Neural crest cell (in vitro differentiated cells): ENCODE measurements at regions not wholly inside any gene's neighbourhood (a gene's known extent, or its start where the extent isn't known, plus 50 kb on each side); places are given as distances from the start of the nearest gene placed in this dataset.

ENCODE experiments used
- DNase-seq: peaks from one replicate; pipeline ENCODE4 v3.0.0; 2021; ENCODE audit warnings: low read depth, mixed read lengths, low spot score
- H3K27ac Mint-ChIP-seq: one replicate; pipeline ENCODE4 v1.8.0; 2021; ENCODE audit warnings: mild to moderate bottlenecking, mixed read lengths; ENCODE audit not compliant: unreplicated experiment
- H3K27me3 Mint-ChIP-seq: 2 replicates; pipeline ENCODE4 v1.8.0; 2021; ENCODE audit warnings: low read depth, mild to moderate bottlenecking, mixed read lengths
- H3K36me3 Mint-ChIP-seq: 2 replicates; pipeline ENCODE4 v1.8.0; 2021; ENCODE audit warnings: low read depth, mild to moderate bottlenecking, mixed read lengths
- H3K4me1 Mint-ChIP-seq: 2 replicates; pipeline ENCODE4 v1.8.0; 2021; ENCODE audit warnings: mixed read lengths
- H3K4me3 Mint-ChIP-seq: one replicate; pipeline ENCODE4 v1.8.0; 2021; ENCODE audit warnings: mild to moderate bottlenecking, mixed read lengths
- H3K9me3 Mint-ChIP-seq: 2 replicates; pipeline ENCODE4 v1.8.0; 2021; ENCODE audit warnings: mixed read lengths
- TF ChIP-seq, protein P1 (sequence below): fragments of 200-600 bp; sonication (generic); conservative IDR thresholded peaks from 2 replicates; pipeline ENCODE4 v1.5.0; 2021; ENCODE audit warnings: antibody characterized with exemption, mild to moderate bottlenecking

DNA sequence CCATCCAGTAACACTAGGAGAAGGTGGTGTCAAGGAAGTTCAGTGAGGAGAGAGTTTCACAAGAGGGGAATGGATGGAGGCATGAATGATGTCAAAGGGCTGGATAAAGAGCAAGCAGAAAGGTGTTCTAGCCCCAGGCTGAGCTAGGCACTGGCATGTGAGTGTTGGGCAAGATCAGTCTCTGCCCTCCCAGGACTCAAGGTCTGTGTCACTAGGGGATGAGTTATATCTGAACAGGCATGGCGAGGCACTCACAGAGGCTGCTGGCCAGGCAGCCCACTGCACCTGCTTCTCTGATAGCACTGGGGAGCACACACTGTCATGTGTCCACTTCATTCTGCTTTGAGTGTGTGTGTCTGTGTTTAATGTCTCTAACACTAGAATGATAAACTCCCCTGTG, 903.8 kb downstream of the BCL11B start:
- Mint-ChIP-seq H3K36me3 (no peaks in the 10 kb centered on the region), H3K4me3 (no peak overlapping the region), H3K9me3 (no peaks in the 10 kb centered on the region), H3K27ac (no peak overlapping the region), H3K4me1 (no peaks in the 10 kb centered on the region), H3K27me3 (peaks cover 4% of the 10 kb centered on the region)
- TF ChIP-seq, protein P1, sequence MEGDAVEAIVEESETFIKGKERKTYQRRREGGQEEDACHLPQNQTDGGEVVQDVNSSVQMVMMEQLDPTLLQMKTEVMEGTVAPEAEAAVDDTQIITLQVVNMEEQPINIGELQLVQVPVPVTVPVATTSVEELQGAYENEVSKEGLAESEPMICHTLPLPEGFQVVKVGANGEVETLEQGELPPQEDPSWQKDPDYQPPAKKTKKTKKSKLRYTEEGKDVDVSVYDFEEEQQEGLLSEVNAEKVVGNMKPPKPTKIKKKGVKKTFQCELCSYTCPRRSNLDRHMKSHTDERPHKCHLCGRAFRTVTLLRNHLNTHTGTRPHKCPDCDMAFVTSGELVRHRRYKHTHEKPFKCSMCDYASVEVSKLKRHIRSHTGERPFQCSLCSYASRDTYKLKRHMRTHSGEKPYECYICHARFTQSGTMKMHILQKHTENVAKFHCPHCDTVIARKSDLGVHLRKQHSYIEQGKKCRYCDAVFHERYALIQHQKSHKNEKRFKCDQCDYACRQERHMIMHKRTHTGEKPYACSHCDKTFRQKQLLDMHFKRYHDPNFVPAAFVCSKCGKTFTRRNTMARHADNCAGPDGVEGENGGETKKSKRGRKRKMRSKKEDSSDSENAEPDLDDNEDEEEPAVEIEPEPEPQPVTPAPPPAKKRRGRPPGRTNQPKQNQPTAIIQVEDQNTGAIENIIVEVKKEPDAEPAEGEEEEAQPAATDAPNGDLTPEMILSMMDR = no peak
- no peak for DNase-seq

DNA sequence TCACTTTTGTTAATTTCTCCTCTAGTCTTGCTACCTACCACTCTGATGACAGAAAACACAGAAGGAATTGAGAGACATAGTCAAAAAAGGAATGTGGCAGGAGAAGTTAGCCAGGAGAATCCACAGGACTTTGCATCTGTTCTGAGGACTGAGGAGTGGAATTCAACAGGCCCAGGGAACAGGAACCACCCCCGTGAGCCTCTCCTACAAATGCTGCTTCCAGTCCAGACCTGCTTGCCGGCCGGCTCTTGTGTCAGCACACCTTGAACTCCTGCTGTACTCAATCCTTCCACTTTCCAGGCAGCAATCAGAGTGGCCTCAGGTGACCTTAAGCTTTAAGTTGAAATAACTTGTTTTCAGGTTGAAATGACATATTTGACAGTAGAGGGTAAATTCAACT, 903.1 kb downstream of the BCL11B start:
- Mint-ChIP-seq H3K27ac (no peak overlapping the region), H3K27me3 (peaks cover 4% of the 10 kb centered on the region), H3K4me3 (no peak overlapping the region), H3K4me1 (peaks cover under 1% of the 10 kb centered on the region), H3K9me3 (no peaks in the 10 kb centered on the region), H3K36me3 (no peaks in the 10 kb centered on the region)
- TF ChIP-seq, protein P1 = no peak
- DNase-seq = no peak

DNA sequence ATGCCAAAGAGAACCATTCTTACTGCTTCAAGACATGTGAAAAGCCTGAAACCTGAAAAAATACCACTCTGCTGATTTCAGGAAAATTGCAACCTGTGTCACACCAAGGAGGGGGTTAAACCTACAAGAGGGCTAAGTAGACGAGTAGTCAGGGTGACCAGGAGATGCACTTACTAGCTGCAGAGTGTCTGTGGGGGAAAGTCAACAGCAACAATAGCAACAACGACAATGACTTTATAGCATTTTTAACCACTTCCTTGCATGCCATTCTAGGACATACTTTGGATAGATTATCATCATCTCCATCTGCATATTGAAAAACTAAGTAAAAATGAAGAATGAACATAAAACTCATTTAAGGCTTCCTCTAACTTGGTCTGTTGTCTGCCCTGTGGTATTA, 902.7 kb downstream of the BCL11B start:
- H3K4me1 Mint-ChIP-seq = peaks cover 5% of the 10 kb centered on the region
- H3K27ac Mint-ChIP-seq = no peak overlapping the region
- TF ChIP-seq, protein P1 = no peak

DNA sequence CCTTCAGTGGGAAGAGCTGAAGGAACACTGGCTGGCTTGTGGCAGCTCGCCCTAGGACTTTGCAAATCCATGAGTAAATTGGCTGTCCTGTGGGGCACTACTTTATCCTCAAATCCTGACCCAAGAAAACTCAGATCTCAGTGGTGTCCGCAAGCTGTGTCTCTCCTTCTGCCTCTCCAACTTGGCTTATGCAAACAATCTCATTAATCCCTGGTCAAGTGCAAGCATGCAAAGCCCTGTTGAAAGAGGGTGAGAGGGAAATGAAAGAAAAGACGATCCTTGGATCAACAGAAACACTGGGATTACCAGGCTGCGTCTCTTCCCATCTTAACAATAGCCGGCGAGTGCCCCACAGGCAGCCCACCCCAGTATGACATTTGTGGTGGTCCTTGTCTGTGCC, 901.6 kb downstream of the BCL11B start:
- Mint-ChIP-seq H3K9me3 (no peaks in the 10 kb centered on the region), H3K4me3 (no peak overlapping the region), H3K4me1 (peaks cover 6% of the 10 kb centered on the region), H3K36me3 (no peaks in the 10 kb centered on the region), H3K27ac (no peak overlapping the region), H3K27me3 (peaks cover 4% of the 10 kb centered on the region)
- DNase-seq = no peak
- TF ChIP-seq, protein P1 = no peak

More for the DNA sequence above, 902.7 kb downstream of the BCL11B start:
- peaks cover 4% of the 10 kb centered on the region for H3K27me3 Mint-ChIP-seq
- no peak overlapping the region for H3K4me3 Mint-ChIP-seq
- DNase-seq = no peak
- H3K36me3 Mint-ChIP-seq = no peaks in the 10 kb centered on the region
- H3K9me3 Mint-ChIP-seq = no peaks in the 10 kb centered on the region

DNA sequence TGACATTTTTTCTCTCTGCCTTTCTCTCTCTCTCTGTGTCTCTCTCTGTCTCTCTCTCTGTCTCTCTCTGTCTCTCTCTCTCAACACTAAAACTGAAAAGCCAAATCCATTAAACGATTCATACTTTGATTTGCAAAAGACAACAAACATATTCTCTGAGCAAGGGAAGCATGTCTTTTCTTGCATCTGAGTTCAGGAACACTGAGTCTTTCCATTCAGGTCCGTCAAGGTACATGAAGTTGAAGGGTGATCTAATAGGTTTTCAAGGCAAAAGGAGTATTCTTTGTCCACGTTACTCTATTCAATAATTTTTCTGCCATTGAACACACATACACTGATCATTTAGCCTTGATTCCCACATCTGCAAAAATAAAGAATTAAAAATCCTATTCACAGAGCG, 900.9 kb downstream of the BCL11B start:
- Mint-ChIP-seq H3K4me1 (peaks cover 6% of the 10 kb centered on the region), H3K27me3 (peaks cover 4% of the 10 kb centered on the region), H3K9me3 (no peaks in the 10 kb centered on the region), H3K4me3 (no peak overlapping the region), H3K36me3 (no peaks in the 10 kb centered on the region), H3K27ac (no peak overlapping the region)
- DNase-seq = no peak
- TF ChIP-seq, protein P1 = no peak

DNA sequence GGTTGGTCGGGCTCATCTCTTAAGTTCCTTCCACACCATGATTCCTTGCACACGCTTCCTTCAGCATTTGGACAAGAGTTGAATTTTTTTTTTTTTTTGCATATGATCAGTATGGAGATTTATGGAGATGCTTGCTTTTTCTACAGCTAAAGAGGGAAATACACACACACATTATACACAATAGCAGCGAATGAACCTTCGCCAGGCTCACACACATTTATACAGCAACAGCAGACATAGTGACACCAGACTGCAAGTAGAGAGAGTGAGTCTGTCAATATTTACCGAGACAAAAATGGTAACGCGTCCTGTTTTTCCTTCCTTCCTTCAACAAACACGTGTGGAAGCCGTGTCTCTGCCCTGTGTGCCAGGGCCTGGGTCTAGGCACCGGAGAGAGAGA, 897.9 kb downstream of the BCL11B start:
- Mint-ChIP-seq H3K4me3 (no peak overlapping the region), H3K9me3 (peaks cover 4% of the 10 kb centered on the region), H3K36me3 (no peaks in the 10 kb centered on the region), H3K27me3 (peaks cover 4% of the 10 kb centered on the region), H3K4me1 (peaks cover 6% of the 10 kb centered on the region), H3K27ac (no peak overlapping the region)
- DNase-seq = no peak
- TF ChIP-seq, protein P1 = no peak
